ENCODE measurements at regions not wholly inside any gene's neighbourhood (a gene's known extent, or its start where the extent isn't known, plus 50 kb on each side); places are given as distances from the start of the nearest gene placed in this dataset.

GRCh38 chr7:131737746-131738465 lies 181.5 kb upstream of the PODXL start:
- H3K9me3 ChIP-seq (ENCODE audit: control insufficient read depth in 3 of 3, low read length in 3 of 3): no peaks in the 10 kb centered on the region
- no peak overlapping the region for H3K27ac ChIP-seq (ENCODE audit: low read depth, low read length)
- H3K27me3 ChIP-seq (ENCODE audit: control insufficient read depth in 3 of 3, insufficient read depth in 3 of 3, low read length in 3 of 3): peaks cover 14 to 28% (median 18%) of the 10 kb centered on the region in 3 donors
- no peak overlapping the region for H3K9ac ChIP-seq (ENCODE audit: low read depth in 1 of 3, low read length in 3 of 3)
- H3K4me3 ChIP-seq (ENCODE audit: low read length in 3 of 3): no peak overlapping the region
- no peaks in the 10 kb centered on the region for H3K36me3 ChIP-seq (ENCODE audit: control insufficient read depth in 3 of 3, insufficient read depth in 3 of 3, low read length in 3 of 3)
- H3K4me1 ChIP-seq (ENCODE audit: control insufficient read depth in 3 of 3, insufficient read depth in 3 of 3, low read length in 3 of 3): no peaks in the 10 kb centered on the region

- Histone ChIP-seq H3K9me3 (ENCODE audit: control insufficient read depth in 3 of 3, low read length in 3 of 3) (no peaks in the 10 kb centered on the region), H3K27ac (ENCODE audit: low read depth, low read length) (no peak overlapping the region), H3K4me1 (ENCODE audit: control insufficient read depth in 3 of 3, insufficient read depth in 3 of 3, low read length in 3 of 3) (no peaks in the 10 kb centered on the region), H3K4me3 (ENCODE audit: low read length in 3 of 3) (no peak overlapping the region), H3K27me3 (ENCODE audit: control insufficient read depth in 3 of 3, insufficient read depth in 3 of 3, low read length in 3 of 3) (peaks cover 11 to 27% (median 11%) of the 10 kb centered on the region in 3 donors), H3K36me3 (ENCODE audit: control insufficient read depth in 3 of 3, insufficient read depth in 3 of 3, low read length in 3 of 3) (no peaks in the 10 kb centered on the region), H3K9ac (ENCODE audit: low read depth in 1 of 3, low read length in 3 of 3) (no peak overlapping the region)
Measured at GRCh38 chr7:131735101-131735500, 178.7 kb upstream of the PODXL start.

GRCh38 chr7:131733604-131734003 lies 177.2 kb upstream of the PODXL start:
- Histone ChIP-seq H3K4me1 (ENCODE audit: control insufficient read depth in 3 of 3, insufficient read depth in 3 of 3, low read length in 3 of 3) (no peaks in the 10 kb centered on the region), H3K9me3 (ENCODE audit: control insufficient read depth in 3 of 3, low read length in 3 of 3) (no peaks in the 10 kb centered on the region), H3K9ac (ENCODE audit: low read depth in 1 of 3, low read length in 3 of 3) (no peak overlapping the region), H3K36me3 (ENCODE audit: control insufficient read depth in 3 of 3, insufficient read depth in 3 of 3, low read length in 3 of 3) (no peaks in the 10 kb centered on the region), H3K4me3 (ENCODE audit: low read length in 3 of 3) (no peak overlapping the region), H3K27me3 (ENCODE audit: control insufficient read depth in 3 of 3, insufficient read depth in 3 of 3, low read length in 3 of 3) (peaks cover 8 to 23% (median 11%) of the 10 kb centered on the region in 3 donors), H3K27ac (ENCODE audit: low read depth, low read length) (no peak overlapping the region)

- peaks cover 0 to 3% (median 0%) of the 10 kb centered on the region in 3 donors for H3K27me3 ChIP-seq (ENCODE audit: control insufficient read depth in 3 of 3, insufficient read depth in 3 of 3, low read length in 3 of 3)
- no peak overlapping the region for H3K4me3 ChIP-seq (ENCODE audit: low read length in 3 of 3)
- H3K36me3 ChIP-seq (ENCODE audit: control insufficient read depth in 3 of 3, insufficient read depth in 3 of 3, low read length in 3 of 3): no peaks in the 10 kb centered on the region
- no peak overlapping the region for H3K27ac ChIP-seq (ENCODE audit: low read depth, low read length)
- H3K9me3 ChIP-seq (ENCODE audit: control insufficient read depth in 3 of 3, low read length in 3 of 3): no peaks in the 10 kb centered on the region
- H3K4me1 ChIP-seq (ENCODE audit: control insufficient read depth in 3 of 3, insufficient read depth in 3 of 3, low read length in 3 of 3): peaks cover 0 to 3% (median 0%) of the 10 kb centered on the region in 3 donors
- H3K9ac ChIP-seq (ENCODE audit: low read depth in 1 of 3, low read length in 3 of 3): no peak overlapping the region
Measured at GRCh38 chr7:131727189-131727588, 170.8 kb upstream of the PODXL start.

GRCh38 chr7:131726686-131727085 lies 170.3 kb upstream of the PODXL start:
- no peaks in the 10 kb centered on the region for H3K36me3 ChIP-seq (ENCODE audit: control insufficient read depth in 3 of 3, insufficient read depth in 3 of 3, low read length in 3 of 3)
- no peak overlapping the region for H3K27ac ChIP-seq (ENCODE audit: low read depth, low read length)
- no peak overlapping the region for H3K4me3 ChIP-seq (ENCODE audit: low read length in 3 of 3)
- no peaks in the 10 kb centered on the region for H3K9me3 ChIP-seq (ENCODE audit: control insufficient read depth in 3 of 3, low read length in 3 of 3)
- peaks cover 0 to 3% (median 0%) of the 10 kb centered on the region in 3 donors for H3K4me1 ChIP-seq (ENCODE audit: control insufficient read depth in 3 of 3, insufficient read depth in 3 of 3, low read length in 3 of 3)
- peaks cover 0 to 3% (median 0%) of the 10 kb centered on the region in 3 donors for H3K27me3 ChIP-seq (ENCODE audit: control insufficient read depth in 3 of 3, insufficient read depth in 3 of 3, low read length in 3 of 3)
- no peak overlapping the region for H3K9ac ChIP-seq (ENCODE audit: low read depth in 1 of 3, low read length in 3 of 3)

GRCh38 chr7:131726031-131726430 lies 169.6 kb upstream of the PODXL start:
- Histone ChIP-seq H3K4me3 (ENCODE audit: low read length in 3 of 3) (no peak overlapping the region), H3K27ac (ENCODE audit: low read depth, low read length) (no peak overlapping the region), H3K27me3 (ENCODE audit: control insufficient read depth in 3 of 3, insufficient read depth in 3 of 3, low read length in 3 of 3) (peaks cover 0 to 3% (median 0%) of the 10 kb centered on the region in 3 donors), H3K4me1 (ENCODE audit: control insufficient read depth in 3 of 3, insufficient read depth in 3 of 3, low read length in 3 of 3) (peaks cover 0 to 3% (median 0%) of the 10 kb centered on the region in 3 donors), H3K36me3 (ENCODE audit: control insufficient read depth in 3 of 3, insufficient read depth in 3 of 3, low read length in 3 of 3) (no peaks in the 10 kb centered on the region), H3K9me3 (ENCODE audit: control insufficient read depth in 3 of 3, low read length in 3 of 3) (no peaks in the 10 kb centered on the region), H3K9ac (ENCODE audit: low read depth in 1 of 3, low read length in 3 of 3) (no peak overlapping the region)

GRCh38 chr7:131724776-131725345 lies 168.4 kb upstream of the PODXL start:
- no peak overlapping the region for H3K4me3 ChIP-seq (ENCODE audit: low read length in 3 of 3)
- H3K27ac ChIP-seq (ENCODE audit: low read depth, low read length): no peak overlapping the region
- H3K36me3 ChIP-seq (ENCODE audit: control insufficient read depth in 3 of 3, insufficient read depth in 3 of 3, low read length in 3 of 3): no peaks in the 10 kb centered on the region
- peaks cover 0 to 3% (median 0%) of the 10 kb centered on the region in 3 donors for H3K27me3 ChIP-seq (ENCODE audit: control insufficient read depth in 3 of 3, insufficient read depth in 3 of 3, low read length in 3 of 3)
- H3K4me1 ChIP-seq (ENCODE audit: control insufficient read depth in 3 of 3, insufficient read depth in 3 of 3, low read length in 3 of 3): peaks cover 0 to 3% (median 0%) of the 10 kb centered on the region in 3 donors
- no peak overlapping the region for H3K9ac ChIP-seq (ENCODE audit: low read depth in 1 of 3, low read length in 3 of 3)
- no peaks in the 10 kb centered on the region for H3K9me3 ChIP-seq (ENCODE audit: control insufficient read depth in 3 of 3, low read length in 3 of 3)

GRCh38 chr7:131723926-131724325 lies 167.5 kb upstream of the PODXL start:
- Histone ChIP-seq H3K4me1 (ENCODE audit: control insufficient read depth in 3 of 3, insufficient read depth in 3 of 3, low read length in 3 of 3) (peaks cover 0 to 3% (median 0%) of the 10 kb centered on the region in 3 donors), H3K27ac (ENCODE audit: low read depth, low read length) (no peak overlapping the region), H3K27me3 (ENCODE audit: control insufficient read depth in 3 of 3, insufficient read depth in 3 of 3, low read length in 3 of 3) (peaks cover 0 to 3% (median 0%) of the 10 kb centered on the region in 3 donors)

GRCh38 chr7:131722371-131722770 lies 165.9 kb upstream of the PODXL start:
- no peak overlapping the region for H3K4me3 ChIP-seq (ENCODE audit: low read length in 3 of 3)
- peaks cover 0 to 3% (median 0%) of the 10 kb centered on the region in 3 donors for H3K4me1 ChIP-seq (ENCODE audit: control insufficient read depth in 3 of 3, insufficient read depth in 3 of 3, low read length in 3 of 3)
- H3K27me3 ChIP-seq (ENCODE audit: control insufficient read depth in 3 of 3, insufficient read depth in 3 of 3, low read length in 3 of 3): peaks cover 0 to 3% (median 0%) of the 10 kb centered on the region in 3 donors
- no peak overlapping the region for H3K9ac ChIP-seq (ENCODE audit: low read depth in 1 of 3, low read length in 3 of 3)
- no peak overlapping the region for H3K27ac ChIP-seq (ENCODE audit: low read depth, low read length)
- H3K36me3 ChIP-seq (ENCODE audit: control insufficient read depth in 3 of 3, insufficient read depth in 3 of 3, low read length in 3 of 3): no peaks in the 10 kb centered on the region
- no peaks in the 10 kb centered on the region for H3K9me3 ChIP-seq (ENCODE audit: control insufficient read depth in 3 of 3, low read length in 3 of 3)

More at GRCh38 chr7:131723926-131724325, 167.5 kb upstream of the PODXL start:
- no peaks in the 10 kb centered on the region for H3K36me3 ChIP-seq (ENCODE audit: control insufficient read depth in 3 of 3, insufficient read depth in 3 of 3, low read length in 3 of 3)
- H3K4me3 ChIP-seq (ENCODE audit: low read length in 3 of 3): no peak overlapping the region
- no peaks in the 10 kb centered on the region for H3K9me3 ChIP-seq (ENCODE audit: control insufficient read depth in 3 of 3, low read length in 3 of 3)
- no peak overlapping the region for H3K9ac ChIP-seq (ENCODE audit: low read depth in 1 of 3, low read length in 3 of 3)

- H3K4me3 ChIP-seq (ENCODE audit: low read length in 3 of 3): no peak overlapping the region
- H3K4me1 ChIP-seq (ENCODE audit: control insufficient read depth in 3 of 3, insufficient read depth in 3 of 3, low read length in 3 of 3): peaks cover 0 to 3% (median 0%) of the 10 kb centered on the region in 3 donors
- no peak overlapping the region for H3K27ac ChIP-seq (ENCODE audit: low read depth, low read length)
- H3K36me3 ChIP-seq (ENCODE audit: control insufficient read depth in 3 of 3, insufficient read depth in 3 of 3, low read length in 3 of 3): no peaks in the 10 kb centered on the region
- H3K9ac ChIP-seq (ENCODE audit: low read depth in 1 of 3, low read length in 3 of 3): no peak overlapping the region
- no peaks in the 10 kb centered on the region for H3K9me3 ChIP-seq (ENCODE audit: control insufficient read depth in 3 of 3, low read length in 3 of 3)
- H3K27me3 ChIP-seq (ENCODE audit: control insufficient read depth in 3 of 3, insufficient read depth in 3 of 3, low read length in 3 of 3): no peaks in the 10 kb centered on the region
Measured at GRCh38 chr7:131721660-131722059, 165.2 kb upstream of the PODXL start.

All from skeletal muscle tissue (tissue), 3 donors.